Trophoblast cell (in vitro differentiated cells and primary cell): ENCODE measurements at regions not wholly inside any gene's neighbourhood (a gene's known extent, or its start where the extent isn't known, plus 50 kb on each side); places are given as distances from the start of the nearest gene placed in this dataset.

Experiments used
- DNase-seq, 2 donors: peaks; one replicate each; pipeline ENCODE4 v3.0.0-alpha.2; 2016
- H2AFZ ChIP-seq: 2 replicates; pipeline ENCODE4 v1.6.1; 2013; ENCODE audit warnings: low read length, moderate library complexity, mild to moderate bottlenecking; ENCODE audit not compliant: insufficient read depth, poor library complexity
- H2AK5ac ChIP-seq: 2 replicates; pipeline ENCODE4 v1.6.1; 2013; ENCODE audit warnings: mild to moderate bottlenecking, low read length
- H2BK120ac ChIP-seq: 2 replicates; pipeline ENCODE4 v1.6.1; 2013; ENCODE audit warnings: low read length, mild to moderate bottlenecking, moderate library complexity; ENCODE audit not compliant: insufficient read depth, poor library complexity
- H2BK12ac ChIP-seq: 2 replicates; pipeline ENCODE4 v1.6.1; 2013; ENCODE audit warnings: mild to moderate bottlenecking, low read length, moderate library complexity
- H2BK5ac ChIP-seq: 2 replicates; pipeline ENCODE4 v1.6.1; 2013; ENCODE audit warnings: low read length, low read depth, moderate library complexity, mild to moderate bottlenecking; ENCODE audit not compliant: poor library complexity
- H3K14ac ChIP-seq: 2 replicates; pipeline ENCODE4 v1.6.1; 2013; ENCODE audit warnings: mild to moderate bottlenecking, low read length
- H3K18ac ChIP-seq: 2 replicates; pipeline ENCODE4 v1.6.1; 2013; ENCODE audit warnings: mild to moderate bottlenecking, low read length
- H3K23ac ChIP-seq: 2 replicates; pipeline ENCODE4 v1.6.1; 2013; ENCODE audit warnings: low read length
- H3K27ac ChIP-seq: 2 replicates; pipeline ENCODE4 v1.5.1; 2013; ENCODE audit warnings: low read depth, mild to moderate bottlenecking, inconsistent platforms, low read length, moderate library complexity
- H3K27me3 ChIP-seq: 2 replicates; pipeline ENCODE4 v1.6.1; 2013; ENCODE audit warnings: inconsistent platforms, mild to moderate bottlenecking, low read length, moderate library complexity; ENCODE audit not compliant: insufficient read depth
- H3K36me3 ChIP-seq, 2 experiments: 1 replicate in 1 of 2; 2 replicates in 1 of 2; pipeline ENCODE4 v1.6.1; 2013; ENCODE audit warnings: low read length in 2 of 2, mild to moderate bottlenecking in 2 of 2, moderate library complexity in 1 of 2; ENCODE audit not compliant: insufficient read depth in 2 of 2, control insufficient read depth in 1 of 2
- H3K4ac ChIP-seq: 2 replicates; pipeline ENCODE4 v1.6.1; 2013; ENCODE audit warnings: low read depth, mild to moderate bottlenecking, low read length, moderate library complexity
- H3K4me1 ChIP-seq, 2 experiments: 1 replicate in 1 of 2; 2 replicates in 1 of 2; pipeline ENCODE4 v1.6.1; 2013; ENCODE audit warnings: low read length in 2 of 2, mild to moderate bottlenecking in 2 of 2, moderate library complexity in 1 of 2; ENCODE audit not compliant: insufficient read depth in 2 of 2, control insufficient read depth in 1 of 2
- H3K4me2 ChIP-seq: 2 replicates; pipeline ENCODE4 v1.6.1; 2013; ENCODE audit warnings: inconsistent platforms, mild to moderate bottlenecking, low read length, moderate library complexity
- H3K4me3 ChIP-seq: 2 replicates; pipeline ENCODE4 v1.5.1; 2013; ENCODE audit warnings: mild to moderate bottlenecking, low read depth, low read length, inconsistent platforms
- H3K79me1 ChIP-seq: one replicate; pipeline ENCODE4 v1.6.1; 2013; ENCODE audit warnings: low read length
- H3K79me2 ChIP-seq: 2 replicates; pipeline ENCODE4 v1.6.1; 2013; ENCODE audit warnings: low read length, mild to moderate bottlenecking; ENCODE audit not compliant: control insufficient read depth, insufficient read depth, poor library complexity
- H3K9ac ChIP-seq: 2 replicates; pipeline ENCODE4 v1.6.1; 2013; ENCODE audit warnings: mild to moderate bottlenecking, low read length
- H3K9me3 ChIP-seq: 2 replicates; pipeline ENCODE4 v1.6.1; 2013; ENCODE audit warnings: low read depth, mild to moderate bottlenecking, control low read depth, inconsistent platforms, low read length; ENCODE audit not compliant: insufficient read depth
- H4K12ac ChIP-seq: 2 replicates; pipeline ENCODE4 v1.6.1; 2013; ENCODE audit warnings: low read depth, mild to moderate bottlenecking, low read length, moderate library complexity
- H4K8ac ChIP-seq: 2 replicates; pipeline ENCODE4 v1.6.1; 2013; ENCODE audit warnings: low read depth, mild to moderate bottlenecking, low read length, moderate library complexity
- H4K91ac ChIP-seq: one replicate; pipeline ENCODE4 v1.6.1; 2013; ENCODE audit warnings: low read depth, mild to moderate bottlenecking, low read length, moderate library complexity
- WGBS: extraction: QIAGEN DNeasy Blood & Tissue Kit; methylation state at CpG from one replicate; pipeline ENCODE4 v1.1.7; 2013; ENCODE audit warnings: missing lambda C conversion rate; ENCODE audit not compliant: insufficient read length, insufficient coverage; ENCODE audit errors: extremely low coverage; 5-methylcytosine and 5-hydroxymethylcytosine counted together

DNA sequence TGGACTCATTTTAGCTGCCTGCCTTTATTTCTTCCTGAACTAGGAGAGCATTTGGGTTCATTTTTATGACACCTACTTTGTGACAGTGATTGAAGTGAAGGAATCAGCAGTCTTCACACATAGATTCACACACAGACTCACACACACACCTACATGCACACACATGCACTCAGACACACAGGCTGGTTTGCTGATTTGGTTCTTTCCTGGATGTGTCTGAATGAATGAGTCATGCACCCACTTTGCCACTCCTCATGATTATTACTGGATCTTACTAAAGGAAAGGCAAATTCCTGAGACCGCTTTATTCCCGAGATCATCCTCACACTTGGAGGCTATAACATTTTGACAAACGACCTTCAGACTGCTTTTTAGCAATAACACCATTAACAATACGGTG lies 529.5 kb downstream of the AGTPBP1 start:
- no peak overlapping the region for H3K23ac ChIP-seq
- no peak overlapping the region for H4K91ac ChIP-seq
- no peak overlapping the region for H3K18ac ChIP-seq
- H3K27me3 ChIP-seq = no peaks in the 10 kb centered on the region
- WGBS = no CpG with 5 or more reads among the region's 4 CpGs
- H2BK5ac ChIP-seq = no peak overlapping the region
- H2AFZ ChIP-seq = no peak overlapping the region
- no peak overlapping the region for H3K27ac ChIP-seq
- no peak overlapping the region for H3K4me2 ChIP-seq
- H3K9me3 ChIP-seq = no peaks in the 10 kb centered on the region
- no peak overlapping the region for H4K8ac ChIP-seq
- no peaks in the 10 kb centered on the region for H3K4me1 ChIP-seq
- H3K79me2 ChIP-seq = no peaks in the 10 kb centered on the region
- H4K12ac ChIP-seq = no peak overlapping the region
- no peaks in the 10 kb centered on the region for H3K79me1 ChIP-seq
- H3K9ac ChIP-seq = no peak overlapping the region
- H3K14ac ChIP-seq = no peak overlapping the region
- no peaks in the 10 kb centered on the region for H3K36me3 ChIP-seq
- H2BK12ac ChIP-seq = no peak overlapping the region
- H2AK5ac ChIP-seq = no peak overlapping the region
- peak in 1 of 2 donors; percentile 7 for DNase-seq
- H2BK120ac ChIP-seq = no peak overlapping the region
- no peak overlapping the region for H3K4ac ChIP-seq
- no peak overlapping the region for H3K4me3 ChIP-seq

GRCh38 chr9:85208666-85209065 lies 533.1 kb downstream of the AGTPBP1 start:
- Histone ChIP-seq H3K4me2 (no peak overlapping the region), H3K9me3 (no peaks in the 10 kb centered on the region), H2AK5ac (no peak overlapping the region), H3K79me1 (no peaks in the 10 kb centered on the region), H3K14ac (no peak overlapping the region), H2BK5ac (no peak overlapping the region), H3K18ac (no peak overlapping the region), H3K4me3 (no peak overlapping the region), H3K27me3 (no peaks in the 10 kb centered on the region), H3K27ac (no peak overlapping the region), H3K4me1 (no peaks in the 10 kb centered on the region), H4K12ac (no peak overlapping the region), H4K91ac (no peak overlapping the region), H3K36me3 (no peaks in the 10 kb centered on the region), H3K23ac (no peak overlapping the region), H2BK12ac (no peak overlapping the region), H3K79me2 (no peaks in the 10 kb centered on the region), H2BK120ac (no peak overlapping the region), H4K8ac (no peak overlapping the region), H2AFZ (no peak overlapping the region), H3K4ac (no peak overlapping the region), H3K9ac (no peak overlapping the region)
- WGBS = no CpG with 5 or more reads among the region's 1 CpG
- no peak for DNase-seq

DNA sequence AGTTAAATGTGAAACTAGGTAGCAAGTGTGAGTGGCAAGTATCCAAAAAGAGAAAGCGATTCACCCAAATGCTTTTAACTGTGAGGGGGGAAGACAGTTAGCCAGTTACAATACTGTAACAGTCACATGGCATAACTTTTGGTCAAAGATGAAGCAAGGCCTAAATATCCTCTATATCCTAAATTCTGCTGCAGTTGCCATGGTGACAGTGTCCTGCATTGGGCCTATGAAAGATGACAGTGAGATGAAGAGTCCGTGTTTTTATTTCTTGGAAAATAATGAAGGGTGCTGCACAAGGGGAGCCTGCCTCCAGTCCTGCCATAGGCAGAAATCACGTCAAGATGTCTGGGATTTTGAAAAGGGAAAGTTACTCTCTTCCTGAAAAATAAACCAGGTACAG lies 534.6 kb downstream of the NTRK2 start:
- Histone ChIP-seq H3K9me3 (no peaks in the 10 kb centered on the region), H2BK120ac (no peak overlapping the region), H4K91ac (no peak overlapping the region), H2AK5ac (no peak overlapping the region), H3K9ac (no peak overlapping the region), H4K8ac (no peak overlapping the region), H3K4me3 (no peak overlapping the region), H3K18ac (no peak overlapping the region), H2AFZ (no peak overlapping the region), H3K23ac (no peak overlapping the region), H3K4me1 (no peaks in the 10 kb centered on the region), H3K79me1 (no peaks in the 10 kb centered on the region), H3K79me2 (no peaks in the 10 kb centered on the region), H3K36me3 (no peaks in the 10 kb centered on the region), H4K12ac (no peak overlapping the region), H3K4ac (no peak overlapping the region), H2BK5ac (no peak overlapping the region), H3K4me2 (no peak overlapping the region), H2BK12ac (no peak overlapping the region), H3K27ac (no peak overlapping the region), H3K14ac (no peak overlapping the region), H3K27me3 (no peaks in the 10 kb centered on the region)
- no CpG with 5 or more reads among the region's 3 CpGs for WGBS
- no peak for DNase-seq

GRCh38 chr9:85202596-85202995 lies 533.1 kb downstream of the NTRK2 start:
- Histone ChIP-seq H3K4me2 (no peak overlapping the region), H3K9ac (no peak overlapping the region), H3K36me3 (no peaks in the 10 kb centered on the region), H3K27ac (no peak overlapping the region), H2AFZ (no peak overlapping the region), H3K9me3 (no peaks in the 10 kb centered on the region), H3K79me2 (no peaks in the 10 kb centered on the region), H3K18ac (no peak overlapping the region), H3K79me1 (no peaks in the 10 kb centered on the region), H3K4ac (no peak overlapping the region), H4K8ac (no peak overlapping the region), H2AK5ac (no peak overlapping the region), H4K12ac (no peak overlapping the region), H3K27me3 (no peaks in the 10 kb centered on the region), H3K23ac (no peak overlapping the region), H2BK12ac (no peak overlapping the region), H3K14ac (no peak overlapping the region), H3K4me3 (no peak overlapping the region), H2BK5ac (no peak overlapping the region), H2BK120ac (no peak overlapping the region), H3K4me1 (no peaks in the 10 kb centered on the region), H4K91ac (no peak overlapping the region)
- no CpG with 5 or more reads among the region's 3 CpGs for WGBS
- DNase-seq = no peak
